IPS-20b (cell line): ENCODE measurements at regions not wholly inside any gene's neighbourhood (a gene's known extent, or its start where the extent isn't known, plus 50 kb on each side); places are given as distances from the start of the nearest gene placed in this dataset.

Experiments
- H3K27ac ChIP-seq: one replicate; pipeline ENCODE4 v1.5.1; 2013; ENCODE audit warnings: low read length
- H3K27me3 ChIP-seq: 2 replicates; pipeline ENCODE4 v1.6.1; 2013; ENCODE audit warnings: mild to moderate bottlenecking, low read length, inconsistent platforms; ENCODE audit not compliant: insufficient read depth
- H3K36me3 ChIP-seq: 2 replicates; pipeline ENCODE4 v1.6.1; 2013; ENCODE audit warnings: low read depth, mild to moderate bottlenecking, inconsistent platforms, low read length, moderate library complexity; ENCODE audit not compliant: insufficient read depth
- H3K4me1 ChIP-seq: 2 replicates; pipeline ENCODE4 v1.6.1; 2013; ENCODE audit warnings: mild to moderate bottlenecking, control low read depth, inconsistent platforms, low read length, moderate library complexity; ENCODE audit not compliant: insufficient read depth
- H3K4me3 ChIP-seq: 2 replicates; pipeline ENCODE4 v1.5.1; 2013; ENCODE audit warnings: mild to moderate bottlenecking, low read length, inconsistent platforms
- H3K9ac ChIP-seq: 2 replicates; pipeline ENCODE4 v1.6.1; 2013; ENCODE audit warnings: low read depth, mild to moderate bottlenecking, inconsistent platforms, low read length, moderate library complexity
- H3K9me3 ChIP-seq: 2 replicates; pipeline ENCODE4 v1.6.1; 2013; ENCODE audit warnings: mild to moderate bottlenecking, low read depth, low read length, inconsistent platforms; ENCODE audit not compliant: insufficient read depth

- H3K36me3 ChIP-seq = no peaks in the 10 kb centered on the region
- H3K9ac ChIP-seq = no peak overlapping the region
- H3K4me1 ChIP-seq = peaks cover 15% of the 10 kb centered on the region; the same call in 1 of the 2 replicates
- no peak overlapping the region for H3K4me3 ChIP-seq
- no peak overlapping the region for H3K27ac ChIP-seq
- H3K27me3 ChIP-seq = no peaks in the 10 kb centered on the region
- peaks cover 7% of the 10 kb centered on the region for H3K9me3 ChIP-seq
Measured at GRCh38 chr1:4319496-4319895, 334.9 kb upstream of the AJAP1 start.

- H3K27ac ChIP-seq = no peak overlapping the region
- H3K9me3 ChIP-seq = no peaks in the 10 kb centered on the region
- H3K4me1 ChIP-seq = peaks cover 12% of the 10 kb centered on the region; the same call in 1 of the 2 replicates
- no peaks in the 10 kb centered on the region for H3K27me3 ChIP-seq
- no peak overlapping the region for H3K9ac ChIP-seq
- no peak overlapping the region for H3K4me3 ChIP-seq
- no peaks in the 10 kb centered on the region for H3K36me3 ChIP-seq
Measured at GRCh38 chr1:4322881-4323280, 331.5 kb upstream of the AJAP1 start.

GRCh38 chr1:4323309-4323708 is 331.1 kb upstream of the AJAP1 start:
- Histone ChIP-seq H3K9ac (no peak overlapping the region), H3K4me3 (no peak overlapping the region), H3K36me3 (no peaks in the 10 kb centered on the region), H3K27ac (no peak overlapping the region), H3K27me3 (no peaks in the 10 kb centered on the region), H3K9me3 (no peaks in the 10 kb centered on the region), H3K4me1 (peaks cover 9% of the 10 kb centered on the region; the same call in 1 of the 2 replicates)

GRCh38 chr1:4324525-4324924 is 329.9 kb upstream of the AJAP1 start:
- no peak overlapping the region for H3K9ac ChIP-seq
- no peaks in the 10 kb centered on the region for H3K9me3 ChIP-seq
- no peaks in the 10 kb centered on the region for H3K27me3 ChIP-seq
- no peak overlapping the region for H3K27ac ChIP-seq
- peaks cover 2% of the 10 kb centered on the region; the same call in 1 of the 2 replicates for H3K4me1 ChIP-seq
- no peak overlapping the region for H3K4me3 ChIP-seq
- H3K36me3 ChIP-seq = no peaks in the 10 kb centered on the region

- H3K9me3 ChIP-seq = no peaks in the 10 kb centered on the region
Measured at GRCh38 chr1:4327142-4327541, 327.3 kb upstream of the AJAP1 start.

GRCh38 chr1:4328402-4329071 is 325.9 kb upstream of the AJAP1 start:
- H3K36me3 ChIP-seq = no peaks in the 10 kb centered on the region
- no peaks in the 10 kb centered on the region for H3K4me1 ChIP-seq
- H3K27ac ChIP-seq = no peak overlapping the region
- no peak overlapping the region for H3K9ac ChIP-seq
- H3K27me3 ChIP-seq = no peaks in the 10 kb centered on the region
- H3K9me3 ChIP-seq = no peaks in the 10 kb centered on the region
- H3K4me3 ChIP-seq = no peak overlapping the region

More at GRCh38 chr1:4327142-4327541, 327.3 kb upstream of the AJAP1 start:
- no peak overlapping the region for H3K27ac ChIP-seq
- H3K4me1 ChIP-seq = no peaks in the 10 kb centered on the region
- no peak overlapping the region for H3K9ac ChIP-seq
- H3K36me3 ChIP-seq = no peaks in the 10 kb centered on the region
- H3K4me3 ChIP-seq = no peak overlapping the region
- H3K27me3 ChIP-seq = no peaks in the 10 kb centered on the region

- H3K27ac ChIP-seq = no peak overlapping the region
- H3K27me3 ChIP-seq = no peaks in the 10 kb centered on the region
- no peaks in the 10 kb centered on the region for H3K4me1 ChIP-seq
- peaks cover 3% of the 10 kb centered on the region; the same call in 1 of the 2 replicates for H3K9me3 ChIP-seq
- no peaks in the 10 kb centered on the region for H3K36me3 ChIP-seq
- H3K9ac ChIP-seq = no peak overlapping the region
- H3K4me3 ChIP-seq = no peak overlapping the region
Measured at GRCh38 chr1:4330805-4331766, 323.3 kb upstream of the AJAP1 start.

GRCh38 chr1:4331767-4332163 is 322.6 kb upstream of the AJAP1 start:
- Histone ChIP-seq H3K27ac (no peak overlapping the region), H3K4me1 (no peaks in the 10 kb centered on the region), H3K9me3 (peaks cover 3% of the 10 kb centered on the region; the same call in 1 of the 2 replicates), H3K9ac (no peak overlapping the region), H3K4me3 (no peak overlapping the region), H3K27me3 (no peaks in the 10 kb centered on the region), H3K36me3 (no peaks in the 10 kb centered on the region)

- peaks cover 3% of the 10 kb centered on the region; the same call in 1 of the 2 replicates for H3K9me3 ChIP-seq
- H3K9ac ChIP-seq = no peak overlapping the region
- H3K27me3 ChIP-seq = no peaks in the 10 kb centered on the region
- peaks cover 10% of the 10 kb centered on the region; the same call in 1 of the 2 replicates for H3K4me1 ChIP-seq
- no peaks in the 10 kb centered on the region for H3K36me3 ChIP-seq
- no peak overlapping the region for H3K4me3 ChIP-seq
- H3K27ac ChIP-seq = no peak overlapping the region
Measured at GRCh38 chr1:4336507-4336906, 317.9 kb upstream of the AJAP1 start.

GRCh38 chr1:4341421-4341820 is 313.0 kb upstream of the AJAP1 start:
- peaks cover 10% of the 10 kb centered on the region; the same call in 1 of the 2 replicates for H3K4me1 ChIP-seq

GRCh38 chr1:4344065-4344732 is 310.2 kb upstream of the AJAP1 start:
- Histone ChIP-seq H3K4me3 (no peak overlapping the region), H3K9me3 (no peaks in the 10 kb centered on the region), H3K4me1 (no peaks in the 10 kb centered on the region), H3K27me3 (no peaks in the 10 kb centered on the region), H3K36me3 (no peaks in the 10 kb centered on the region), H3K27ac (no peak overlapping the region), H3K9ac (no peak overlapping the region)

More at GRCh38 chr1:4341421-4341820, 313.0 kb upstream of the AJAP1 start:
- Histone ChIP-seq H3K9ac (no peak overlapping the region), H3K27ac (no peak overlapping the region), H3K4me3 (no peak overlapping the region), H3K9me3 (no peaks in the 10 kb centered on the region), H3K27me3 (no peaks in the 10 kb centered on the region), H3K36me3 (no peaks in the 10 kb centered on the region)
